CD4-positive, alpha-beta T cell treated with Interferon alpha-2 for 1 hour (primary cell): ENCODE measurements at regions not wholly inside any gene's neighbourhood (a gene's known extent, or its start where the extent isn't known, plus 50 kb on each side); places are given as distances from the start of the nearest gene placed in this dataset.
A peak's percentile ranks its signal among the peaks of the same experiment; 100 is the strongest.

Source experiments
- DNase-seq, 2 donors: peaks; one replicate each; pipeline ENCODE4 v3.0.0-alpha.2; 2020 to 2022

DNA sequence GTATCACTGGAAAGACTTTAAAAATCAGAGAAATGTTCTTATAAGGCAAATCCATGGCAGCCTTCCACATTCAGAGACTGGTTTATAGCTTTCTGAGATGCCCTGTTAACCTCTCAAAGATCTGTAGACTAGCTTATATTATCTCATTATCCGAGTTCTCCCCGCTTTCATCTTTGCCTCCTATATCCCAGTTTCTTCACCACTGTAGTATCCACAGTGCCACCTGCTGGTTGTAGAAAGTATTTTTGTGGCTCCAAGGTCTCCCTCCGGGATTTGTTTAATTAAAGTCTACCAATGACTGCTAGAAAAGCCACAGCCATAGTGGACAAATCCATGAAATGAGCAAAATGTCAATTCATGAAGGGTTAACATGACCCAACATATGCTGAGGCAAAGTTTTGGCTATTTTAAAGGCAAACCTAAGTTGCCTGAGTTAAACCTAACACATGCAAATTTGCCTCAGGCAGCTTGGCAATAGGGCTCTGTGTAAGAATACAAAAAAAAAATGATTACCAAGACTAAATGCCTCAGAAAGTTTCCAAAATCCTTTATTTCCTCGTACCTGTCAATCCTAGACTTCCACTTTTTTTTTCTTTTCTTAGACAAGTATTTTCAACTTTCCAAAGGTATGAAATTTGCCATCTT, 218.8 kb upstream of the BMP4 start:
- peak in 1 of 2 donors; percentile 40 for DNase-seq

GRCh38 chr14:54177019-54177418, 219.8 kb upstream of the CDKN3 start:
- DNase-seq, result no peak

GRCh38 chr14:54177641-54178621, 218.9 kb upstream of the CDKN3 start:
- DNase-seq, result no peak

DNA sequence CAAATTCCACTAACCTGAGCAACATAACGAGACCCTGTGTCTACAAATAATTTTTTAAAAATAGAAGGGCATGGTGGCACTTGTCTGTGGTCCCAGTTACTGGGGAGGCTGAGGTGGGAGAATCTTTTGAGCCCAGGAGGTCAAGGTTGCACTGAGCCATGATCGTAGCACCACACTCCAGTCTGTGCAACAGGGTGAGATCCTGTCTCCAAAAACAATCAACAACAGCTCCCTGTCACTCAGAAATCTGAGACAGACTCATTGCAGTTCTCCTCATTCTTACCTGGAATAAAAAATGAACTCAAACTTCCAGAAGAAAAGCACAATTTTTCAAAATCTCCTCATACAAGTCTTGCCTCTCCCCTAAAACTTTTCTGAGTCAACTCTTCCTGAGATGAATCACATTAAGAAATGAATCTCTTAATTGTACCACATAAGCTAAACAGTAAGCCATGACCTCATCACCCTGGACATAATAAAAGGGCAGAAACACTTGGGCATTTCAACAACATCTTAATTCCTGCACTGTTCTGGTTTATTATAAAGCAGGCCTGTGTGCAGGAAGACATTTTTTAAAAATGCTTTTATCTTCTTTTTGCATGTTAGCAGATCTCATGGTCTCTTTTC, 214.3 kb upstream of the CDKN3 start:
- no peak for DNase-seq

DNA sequence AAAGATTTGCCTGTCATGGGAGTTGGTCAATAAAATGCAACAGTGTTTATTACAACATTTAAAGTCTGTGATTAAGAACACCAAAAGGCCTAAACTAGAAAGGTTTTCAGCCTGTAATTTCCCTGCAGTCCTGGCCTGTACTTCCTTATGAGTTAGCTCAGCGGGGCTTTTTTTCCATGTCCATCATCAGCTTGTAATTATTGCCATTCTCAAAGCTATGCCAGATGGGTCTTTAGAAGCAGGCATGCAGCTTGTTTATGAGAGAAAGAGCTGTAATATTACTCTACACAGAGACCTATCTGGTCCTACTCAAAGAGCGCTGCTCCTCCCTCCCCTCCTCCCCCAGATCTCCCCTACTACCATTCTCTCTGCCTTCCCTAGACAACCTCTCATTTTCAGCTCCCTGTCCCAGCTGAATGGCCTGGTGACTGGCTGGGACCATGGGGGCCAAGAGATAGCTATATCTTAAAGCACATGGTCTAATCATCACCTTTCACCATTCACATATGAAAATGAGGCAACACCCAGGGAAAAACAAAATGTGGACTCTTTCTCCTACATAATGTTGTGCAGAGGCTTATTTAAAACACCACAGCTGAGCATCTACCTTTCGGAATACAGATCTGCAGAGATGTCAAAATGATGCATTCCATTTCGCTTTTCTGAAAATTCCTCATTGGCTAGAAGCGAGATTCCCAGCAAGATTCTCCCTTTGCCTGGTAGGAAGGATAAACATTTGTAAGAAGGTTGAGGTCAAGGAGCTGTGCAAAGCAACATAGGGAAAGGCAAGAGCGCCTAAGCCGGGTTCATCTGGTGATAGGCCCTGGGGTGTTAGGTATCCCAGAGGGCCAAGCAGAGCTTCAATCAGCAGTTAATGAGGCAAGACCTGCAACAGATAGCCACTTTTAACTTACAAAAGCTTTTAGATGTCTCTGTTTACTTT, 209.7 kb upstream of the CDKN3 start:
- DNase-seq, result no peak

DNA sequence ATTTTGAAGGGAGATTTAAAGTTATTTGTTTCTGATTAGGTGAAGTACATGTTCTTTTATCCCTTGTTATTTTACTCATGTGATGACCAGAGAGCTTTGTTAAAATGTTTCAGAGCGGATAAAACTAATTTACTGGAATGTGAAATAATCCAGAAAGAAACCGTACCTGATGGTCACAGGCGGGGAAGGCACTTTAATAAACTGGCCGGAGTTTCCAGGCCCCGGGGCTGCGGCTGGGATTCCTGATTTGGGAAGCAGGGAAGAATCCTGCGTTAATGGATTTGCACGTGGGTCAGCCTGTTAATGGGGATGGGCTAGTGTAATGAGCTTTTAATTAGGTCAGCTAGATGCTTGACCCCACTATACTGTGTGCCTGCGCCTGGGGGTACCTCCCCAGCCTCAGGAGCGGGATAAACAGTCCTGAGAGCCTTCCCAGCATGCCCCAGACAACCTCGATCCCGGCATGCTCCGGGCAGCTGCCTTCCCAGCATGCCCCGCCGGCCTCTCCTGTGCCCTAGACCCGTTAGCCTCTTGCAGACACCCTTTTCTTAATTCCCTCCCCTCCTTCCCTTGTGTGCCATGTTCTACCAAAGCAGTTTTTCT, 208.6 kb upstream of the CDKN3 start:
- no peak for DNase-seq

DNA sequence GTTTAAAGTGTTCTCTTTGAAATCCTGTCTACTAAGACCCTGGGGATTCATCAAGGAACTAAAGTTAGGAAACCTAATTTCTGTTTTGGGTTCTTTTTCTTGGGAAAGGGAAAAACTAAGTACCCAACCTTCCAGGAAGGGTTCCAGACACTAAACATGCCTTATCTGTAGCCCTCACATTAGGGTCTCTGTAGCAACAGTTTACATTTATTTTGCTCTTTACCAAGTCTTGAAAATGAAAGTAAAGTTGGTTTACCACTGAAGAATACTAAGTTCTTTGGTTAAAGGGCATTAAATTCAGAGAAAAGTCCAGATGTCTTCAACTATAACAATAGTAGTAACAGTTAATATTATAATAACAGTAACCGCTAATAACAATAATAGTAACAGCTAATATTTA, 207.5 kb upstream of the CDKN3 start:
- DNase-seq, result no peak

GRCh38 chr14:54189748-54190354, 207.0 kb upstream of the CDKN3 start:
- DNase-seq, result no peak

DNA sequence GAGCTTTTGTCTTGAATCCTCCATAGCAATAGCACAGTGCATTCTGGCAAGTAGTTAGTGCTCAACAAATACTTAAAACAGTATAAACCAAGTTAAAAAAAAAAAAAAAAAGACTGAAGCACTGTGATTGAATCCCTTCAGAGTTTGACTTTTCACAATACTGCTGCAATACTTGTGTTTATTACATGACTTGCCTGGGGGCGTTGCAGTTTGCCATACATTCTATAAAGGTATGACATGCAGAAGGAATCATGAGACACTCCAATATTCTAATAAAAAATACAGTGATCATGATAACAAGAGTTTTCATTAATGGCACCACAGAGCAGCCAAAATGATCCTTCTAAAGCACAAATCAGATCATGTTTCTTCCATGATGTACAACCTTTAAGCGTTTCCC, 205.0 kb upstream of the CDKN3 start:
- no peak for DNase-seq

DNA sequence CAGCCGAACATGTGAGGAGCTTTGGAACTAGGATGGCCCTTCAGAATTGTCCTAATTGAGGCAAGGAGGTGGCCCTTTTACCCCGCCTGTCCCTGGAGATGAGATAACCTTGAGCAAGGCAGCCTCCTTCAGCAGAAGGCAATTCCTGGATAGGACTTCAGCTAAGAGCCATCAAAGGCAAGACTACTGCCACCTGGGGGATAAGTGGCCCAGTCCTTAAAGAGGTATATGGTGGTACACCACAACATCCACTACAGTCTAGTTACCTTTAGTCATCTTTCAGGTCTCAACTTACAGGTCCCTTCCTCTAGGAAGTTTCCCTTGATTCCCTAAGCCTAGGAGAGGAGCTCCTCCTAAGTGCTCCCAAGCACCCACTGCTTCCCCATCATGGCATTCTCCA, 204.2 kb upstream of the CDKN3 start:
- no peak for DNase-seq

GRCh38 chr14:54193871-54194270, 202.9 kb upstream of the CDKN3 start:
- DNase-seq, result no peak

DNA sequence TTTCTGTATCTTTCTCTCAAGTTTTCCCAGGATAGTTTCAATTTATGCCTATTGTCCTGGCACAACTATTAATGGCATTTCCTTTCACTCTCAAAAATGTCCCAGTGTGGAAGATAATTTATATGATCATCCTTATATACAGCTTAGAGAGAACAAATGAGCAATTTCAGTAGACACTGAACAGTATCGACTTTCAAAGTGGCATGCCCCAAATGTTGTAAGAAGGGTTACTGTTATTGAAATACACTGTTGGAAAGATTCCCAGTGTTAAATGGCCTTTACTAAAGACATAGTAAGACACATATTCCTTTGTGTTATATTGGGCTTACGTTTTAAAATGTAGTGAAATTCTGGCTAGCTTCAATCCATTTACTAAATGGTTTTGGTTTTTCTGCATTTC, 202.3 kb upstream of the CDKN3 start:
- no peak for DNase-seq

DNA sequence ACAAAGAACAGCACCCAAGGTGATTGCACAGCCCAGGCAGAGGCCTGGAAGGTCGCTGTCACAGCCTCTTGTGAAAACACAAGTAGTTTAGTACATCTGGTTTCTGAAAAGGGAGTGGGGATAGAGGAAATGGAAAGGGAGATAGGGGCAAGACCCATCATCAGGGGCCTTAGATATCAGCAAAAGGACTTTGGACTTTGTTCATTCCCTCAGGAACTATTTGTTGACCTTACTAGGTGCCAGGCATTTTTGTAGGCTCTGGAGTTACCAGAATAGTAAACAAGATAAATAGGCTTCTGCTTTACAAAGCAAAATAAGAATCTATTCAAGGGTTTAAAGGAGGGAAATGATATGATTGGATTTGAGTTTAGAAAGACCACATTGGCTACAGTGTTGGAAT, 199.4 kb upstream of the CDKN3 start:
- DNase-seq, result no peak

DNA sequence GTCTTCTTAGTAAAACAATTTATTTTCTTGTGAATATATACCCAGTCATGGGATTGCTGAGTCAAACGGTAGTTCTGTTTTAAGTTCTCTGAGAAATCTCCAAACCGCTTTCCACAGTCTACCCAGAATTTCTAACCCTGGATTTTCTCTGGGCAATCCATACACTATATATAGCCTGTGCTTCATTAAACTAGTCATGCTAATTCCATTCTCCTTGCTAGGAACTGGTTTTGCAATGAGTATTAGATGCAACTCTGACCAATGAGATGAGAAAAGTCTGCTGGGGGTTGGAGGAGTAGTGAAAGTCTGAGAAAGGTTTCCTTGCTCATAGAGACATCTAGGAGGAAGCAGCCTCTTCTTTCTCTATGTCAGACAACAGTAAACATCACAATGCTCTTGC, 196.1 kb upstream of the CDKN3 start:
- no peak for DNase-seq

- no peak for DNase-seq
Observed at GRCh38 chr14:54202288-54202687, 194.5 kb upstream of the CDKN3 start.

DNA sequence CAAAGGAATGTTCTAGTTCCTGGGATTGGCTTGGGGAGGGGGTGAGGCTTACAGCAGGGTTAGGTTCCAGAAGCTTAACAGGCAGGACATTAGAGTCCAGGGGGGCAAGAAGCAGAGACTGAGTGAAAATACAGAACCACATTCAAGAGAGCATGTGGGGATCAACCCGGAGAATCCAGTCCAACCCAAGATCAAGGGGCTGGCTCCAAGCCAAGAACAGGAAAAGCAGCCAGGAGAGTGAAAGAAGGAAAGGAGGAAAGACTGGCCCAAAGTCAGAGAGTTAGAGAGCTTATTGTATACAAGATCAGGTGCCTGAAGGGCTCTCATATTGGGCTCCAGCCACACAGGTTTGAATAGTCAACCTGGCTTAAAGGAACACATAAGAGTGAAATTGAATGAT, 190.3 kb upstream of the CDKN3 start:
- no peak for DNase-seq

- no peak for DNase-seq
Observed at GRCh38 chr14:54207075-54207474, 189.7 kb upstream of the CDKN3 start.

DNA sequence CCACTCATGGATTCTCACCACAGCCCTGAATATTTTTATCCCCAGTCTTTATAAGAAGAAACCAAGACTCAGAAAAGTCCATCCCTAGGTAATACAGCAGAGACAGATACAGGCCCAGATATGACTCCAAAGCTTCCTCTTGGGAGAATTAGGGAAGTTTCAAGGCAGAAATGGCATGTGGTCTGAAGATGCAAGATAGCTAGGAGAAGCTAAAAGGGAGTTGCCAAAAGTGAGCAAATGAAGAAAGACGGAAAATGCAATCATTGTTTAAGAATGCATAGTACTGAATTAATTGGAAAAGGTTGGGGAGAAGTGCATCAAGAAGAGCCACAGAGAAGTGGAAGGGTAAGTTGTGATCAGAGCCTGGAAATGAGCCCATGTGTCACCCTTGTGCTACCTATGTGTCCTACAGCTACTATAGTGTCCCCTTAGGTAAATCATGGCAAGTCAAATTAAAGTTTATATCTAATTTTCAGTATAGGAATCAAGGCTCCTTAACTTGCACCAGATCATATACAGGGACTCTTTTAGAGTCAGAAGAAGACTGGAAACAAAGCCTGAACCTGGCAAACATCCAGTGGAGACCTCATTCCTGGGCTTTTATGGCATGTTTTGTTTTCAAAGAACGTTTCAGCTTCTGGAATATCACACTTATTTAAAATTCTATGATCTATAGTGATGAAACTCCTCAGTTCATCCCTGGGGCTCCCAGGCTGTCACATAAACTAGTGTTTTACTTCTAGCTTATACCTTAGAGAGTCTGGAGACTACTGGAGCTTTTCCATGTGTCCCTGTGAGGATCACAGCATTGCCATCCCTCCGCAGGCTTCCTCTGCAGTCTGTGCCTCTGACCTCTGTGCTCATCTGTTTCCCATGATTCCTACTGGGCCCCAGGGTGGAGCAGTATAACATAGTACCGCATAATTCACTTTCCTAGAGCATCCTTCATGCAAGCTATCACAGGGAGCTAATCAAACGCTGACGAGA, 189.0 kb upstream of the CDKN3 start:
- DNase-seq, result no peak

- no peak for DNase-seq
Observed at GRCh38 chr14:54208751-54209150, 188.1 kb upstream of the CDKN3 start.

DNA sequence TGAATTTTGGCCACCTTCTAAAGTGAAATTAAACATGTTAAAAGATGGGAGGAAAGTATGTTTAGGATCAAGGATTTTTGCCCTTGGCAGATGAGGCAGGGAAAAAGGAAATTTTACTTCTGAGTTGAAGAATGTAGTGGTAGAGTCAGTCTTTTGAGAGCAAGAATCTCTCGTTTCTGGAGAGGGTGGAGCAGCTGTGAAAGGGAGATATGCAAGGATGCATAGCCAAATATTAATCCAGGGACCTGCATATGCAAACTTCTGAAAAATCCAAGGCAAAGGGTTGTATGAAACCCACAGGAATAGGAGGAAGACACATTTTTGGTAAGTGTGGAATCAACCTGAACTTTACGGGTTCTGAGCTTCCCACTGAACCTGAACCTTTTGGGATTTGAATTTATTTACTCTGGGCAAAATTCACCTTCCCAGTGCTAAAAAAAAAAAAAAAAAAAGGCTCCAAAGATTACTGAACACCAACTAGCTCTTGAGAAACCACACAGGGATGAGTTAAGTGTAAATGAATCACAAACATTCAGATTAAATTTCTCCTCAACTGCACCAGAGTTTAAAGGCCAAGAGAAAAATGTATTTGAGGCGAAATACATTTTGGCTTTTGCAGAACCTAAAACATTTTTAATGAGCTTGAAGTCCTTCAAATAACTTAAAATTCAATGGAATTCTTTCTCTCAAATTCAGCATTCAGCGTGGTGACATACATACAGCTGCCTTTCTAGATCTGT, 187.1 kb upstream of the CDKN3 start:
- DNase-seq, result no peak
